DMS53 treated with DMSO at 0.1 percent for 48 hours (cell line): ENCODE measurements at regions not wholly inside any gene's neighbourhood (a gene's known extent, or its start where the extent isn't known, plus 50 kb on each side); places are given as distances from the start of the nearest gene placed in this dataset.
"Not testable (repeated sequence)": the region's sequence is repeated elsewhere in the genome, so short reads cannot be mapped to it uniquely, and the experiment has no call there.

Source experiments
- DNase-seq: peaks from one replicate; lab custom pipeline; 2025; ENCODE audit not compliant: unreplicated experiment; lab: John Stamatoyannopoulos, UW

DNA sequence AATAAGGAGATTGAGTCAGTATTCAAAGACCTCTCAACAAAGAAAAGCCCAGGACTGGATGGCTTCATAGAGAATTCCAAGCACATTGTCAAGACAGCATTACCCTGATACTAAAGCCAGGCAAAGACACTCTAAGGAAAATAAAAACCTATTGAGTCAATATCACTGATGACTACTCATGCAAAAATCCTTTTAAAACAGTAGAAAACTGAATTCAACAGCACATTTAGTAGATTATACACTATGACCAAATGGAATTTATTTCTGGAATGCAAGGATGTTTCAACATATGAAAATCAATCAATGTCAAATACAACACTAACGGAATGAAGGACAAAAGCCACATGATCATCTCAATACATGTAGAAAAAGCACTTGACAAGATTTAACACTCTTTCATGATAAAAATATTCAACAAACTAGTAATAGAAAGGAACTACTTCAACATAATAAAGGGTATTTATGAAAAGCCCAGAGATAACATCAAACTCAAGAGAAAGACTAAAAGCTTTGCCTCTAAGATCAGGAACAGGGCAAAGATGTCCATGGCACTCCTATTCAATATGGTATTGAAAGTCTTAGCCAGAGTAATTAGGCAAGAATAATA is 633.3 kb downstream of the ANKRD50 start:
- DNase-seq: no peak

DNA sequence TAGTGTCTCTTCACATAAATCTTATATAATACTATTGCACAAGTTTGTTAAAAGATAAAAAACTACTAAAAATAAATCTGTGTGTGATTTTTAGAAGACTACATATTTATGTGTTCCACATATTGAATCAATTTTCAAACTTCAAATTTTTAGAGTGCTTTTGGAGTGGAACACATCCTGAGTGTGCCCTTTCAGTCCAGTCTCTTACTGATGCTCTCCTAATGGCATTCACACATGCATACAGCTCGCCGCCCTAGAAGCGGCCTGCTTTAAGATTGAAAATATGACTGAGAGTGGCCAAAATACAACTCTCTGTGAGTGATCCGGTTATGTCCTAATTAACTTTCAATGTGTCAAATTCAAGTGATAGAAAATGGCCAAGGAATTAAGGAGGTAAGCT is 628.8 kb downstream of the ANKRD50 start:
- DNase-seq: no peak

DNA sequence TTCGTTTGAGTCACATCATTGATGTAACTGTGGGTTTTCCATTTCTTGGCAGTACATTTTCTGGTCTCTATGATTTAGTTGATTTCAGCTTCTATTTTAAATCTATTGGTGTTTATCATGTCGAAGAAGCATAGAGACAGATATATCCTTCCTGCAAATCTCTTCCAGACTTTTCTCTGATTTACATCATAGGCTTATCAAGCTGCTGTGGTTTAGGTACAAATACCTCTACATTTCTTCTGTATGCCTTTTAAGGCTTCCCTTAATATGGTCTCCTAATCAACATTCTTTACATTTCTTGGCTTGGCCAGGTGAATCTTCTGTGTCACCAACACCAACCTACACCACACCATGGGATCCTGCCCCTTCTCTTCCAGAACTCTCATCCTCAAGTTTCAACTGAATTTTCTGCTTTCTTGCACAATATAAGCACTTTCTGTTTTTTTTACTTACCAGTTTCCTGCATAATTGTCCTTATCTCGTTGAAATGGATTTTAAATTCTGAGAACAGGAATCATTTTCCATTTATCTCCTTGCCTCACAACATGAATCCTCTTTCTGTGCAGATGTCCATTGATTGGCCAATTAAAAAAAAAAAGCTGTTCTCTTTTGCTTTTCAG is 626.9 kb downstream of the ANKRD50 start:
- DNase-seq: no peak

DNA sequence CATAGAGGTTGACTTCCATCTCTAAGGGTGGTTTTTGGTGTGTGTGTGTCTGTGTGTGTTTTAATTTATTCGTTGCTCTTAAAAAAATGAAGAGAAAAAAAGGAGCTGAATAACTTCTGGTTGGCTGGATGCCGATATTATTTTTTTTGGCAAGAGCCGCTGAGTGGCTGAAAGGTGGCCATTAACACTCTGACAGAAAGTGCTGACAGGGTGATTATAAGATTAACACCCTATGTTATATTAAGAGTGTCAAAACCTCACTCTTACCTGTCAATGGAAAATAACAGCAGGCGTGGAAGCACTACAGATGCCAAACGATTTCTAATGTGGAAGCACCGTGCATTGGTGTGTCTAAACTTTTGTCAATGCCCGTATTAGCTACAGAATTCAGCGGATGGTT is 622.5 kb downstream of the ANKRD50 start:
- DNase-seq: no peak

DNA sequence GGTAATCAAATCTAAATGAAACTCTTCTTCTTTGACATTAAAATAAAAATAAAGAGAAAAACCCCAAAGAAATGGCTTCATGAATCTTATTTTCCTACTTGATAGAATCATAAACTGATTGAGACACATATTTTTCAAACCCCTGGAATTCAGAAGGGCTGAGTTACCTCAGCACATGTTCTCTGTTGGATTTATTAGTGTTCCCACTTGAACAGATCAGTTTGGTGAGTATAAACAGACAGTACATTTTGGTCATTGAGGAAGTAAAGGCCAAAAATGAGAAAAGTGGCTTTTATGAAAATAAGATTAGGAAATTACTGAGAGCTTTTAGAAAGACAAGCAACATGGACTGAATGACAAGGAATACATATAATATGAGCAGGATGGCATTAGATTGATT is 620.4 kb downstream of the ANKRD50 start:
- no peak for DNase-seq

DNA sequence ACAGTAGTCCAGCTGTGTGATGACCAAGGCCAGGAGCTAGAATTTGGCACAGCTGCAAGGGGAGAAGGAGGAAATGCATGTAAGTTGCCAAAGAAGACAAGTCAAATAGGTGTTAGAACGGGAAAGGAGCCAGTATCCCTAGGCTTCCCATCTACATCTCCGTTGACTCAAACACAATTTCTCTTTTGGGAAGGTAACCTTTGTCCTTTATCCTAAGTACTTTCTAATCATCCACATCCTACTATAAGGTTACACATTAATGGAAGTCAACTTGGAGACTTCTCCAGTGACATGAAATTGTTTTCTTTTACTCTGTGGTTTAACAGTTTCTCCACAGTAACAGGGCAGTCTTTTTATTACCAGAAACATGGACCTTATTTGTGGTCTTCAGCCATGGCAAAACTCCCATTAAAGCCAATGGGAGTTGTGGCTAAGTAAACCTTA is 620.0 kb downstream of the ANKRD50 start:
- no peak for DNase-seq

DNA sequence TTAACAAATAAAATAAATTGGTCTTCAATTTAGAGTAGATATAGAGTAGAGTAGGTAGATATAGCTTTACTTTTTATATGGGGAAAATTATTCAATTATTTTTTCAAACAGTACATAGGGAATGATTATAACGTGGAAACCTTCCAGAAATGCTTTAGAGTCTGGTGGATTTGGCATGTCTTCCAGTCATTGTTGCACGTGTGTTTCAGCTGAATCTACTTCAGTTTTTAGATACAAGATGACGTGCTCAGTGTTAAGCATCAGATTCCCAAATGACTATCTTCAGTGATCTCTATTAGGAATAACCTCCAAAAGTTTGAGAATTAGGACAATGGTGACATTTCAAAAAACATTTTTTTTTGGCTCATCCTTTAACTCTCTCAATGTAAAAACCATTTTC is 616.9 kb downstream of the ANKRD50 start:
- DNase-seq: no peak

DNA sequence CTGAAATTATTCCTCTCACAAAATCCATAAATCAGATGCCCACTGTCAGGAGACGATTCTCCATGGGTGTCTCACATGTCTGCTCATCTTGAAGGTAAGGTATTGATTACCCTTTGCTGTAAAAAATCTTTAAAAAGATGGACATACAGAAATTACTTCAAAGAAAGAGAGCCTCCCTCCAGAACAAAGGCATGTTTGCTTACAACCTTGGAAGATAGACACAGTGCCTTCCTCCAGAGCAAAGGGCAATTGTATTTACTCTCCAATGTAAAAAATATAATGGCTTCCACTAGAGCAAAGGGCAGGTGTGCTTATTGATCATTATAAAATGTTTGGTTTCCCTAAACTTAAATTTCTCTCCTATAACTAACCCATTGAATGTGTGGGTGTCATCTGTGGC is 616.2 kb downstream of the ANKRD50 start:
- no peak for DNase-seq

DNA sequence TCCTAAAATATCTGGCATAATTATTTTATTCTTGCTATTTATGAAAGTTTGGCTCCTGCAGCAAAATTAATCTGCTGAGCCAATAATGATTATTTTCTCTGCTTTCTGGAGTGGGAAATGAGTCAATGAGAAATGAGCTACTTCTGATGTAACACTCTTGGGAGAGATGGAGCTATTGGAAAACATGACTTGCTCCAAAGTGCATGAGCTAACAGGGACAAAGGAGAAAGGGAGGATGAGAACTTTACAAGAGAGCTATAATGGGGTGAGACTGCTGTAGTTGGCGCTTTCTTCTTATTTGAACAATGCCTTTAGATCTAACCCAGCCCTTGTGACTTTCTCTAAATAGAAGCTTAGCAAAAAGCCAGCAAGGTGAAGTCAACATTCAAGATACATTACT is 615.1 kb downstream of the ANKRD50 start:
- DNase-seq: no peak

DNA sequence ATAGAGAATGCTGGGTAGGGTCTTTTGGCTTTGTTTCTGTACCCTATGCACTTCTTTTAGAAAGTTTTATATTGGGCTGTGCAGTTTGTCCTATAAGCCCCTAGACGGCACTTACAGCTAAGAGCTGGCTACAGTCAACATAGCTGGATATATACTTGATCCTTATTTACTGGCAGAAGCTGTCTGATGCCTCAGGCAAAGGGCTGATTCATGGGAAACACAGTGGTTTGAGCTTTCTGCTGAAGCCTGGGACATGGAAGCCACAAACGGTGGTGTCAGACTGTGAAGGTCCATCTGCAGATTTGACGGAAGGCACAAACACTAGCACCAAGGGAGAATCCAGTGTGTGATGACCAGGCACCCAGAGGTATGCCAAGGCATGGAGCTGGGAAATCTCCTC is 608.4 kb downstream of the ANKRD50 start:
- DNase-seq: no peak

DNA sequence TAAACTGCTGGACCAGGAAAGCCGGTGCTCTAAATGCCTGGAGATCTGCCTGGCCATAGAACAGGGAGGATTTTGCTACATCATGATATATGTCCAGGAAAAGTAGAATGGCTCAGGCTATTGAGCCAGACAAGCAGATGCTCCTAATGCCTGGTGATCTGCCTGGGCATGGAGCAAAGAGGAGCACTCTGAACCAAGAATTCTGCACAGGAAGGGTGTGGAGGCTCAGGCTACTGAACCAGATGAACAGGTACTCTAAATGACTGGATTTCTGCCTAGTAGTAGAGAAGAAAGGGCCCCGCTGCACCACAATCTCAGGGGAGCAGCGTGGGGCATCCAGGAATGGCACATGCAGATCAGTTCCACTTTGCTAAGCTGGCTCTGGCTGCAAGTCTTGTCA is 607.9 kb downstream of the ANKRD50 start:
- DNase-seq: no peak

DNA sequence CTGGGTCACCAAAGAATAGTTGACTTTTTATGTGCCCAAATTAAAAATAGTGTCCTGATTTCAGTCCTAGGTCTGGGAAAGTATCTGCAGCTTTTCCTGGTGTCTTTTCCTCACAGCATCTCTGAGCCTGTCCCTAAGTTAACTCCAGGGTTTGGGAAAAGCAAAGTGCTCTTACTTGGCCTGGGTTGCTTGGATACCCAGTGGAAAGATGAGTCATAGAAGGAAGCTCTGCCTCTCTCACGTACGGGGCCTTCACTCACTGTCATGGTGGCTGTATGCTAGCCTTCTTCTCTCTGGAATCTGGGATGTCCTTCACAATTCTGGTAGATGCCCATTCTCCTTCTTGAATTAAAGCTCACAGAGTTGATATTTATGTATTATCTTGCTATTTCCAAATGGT is 607.3 kb downstream of the ANKRD50 start:
- no peak for DNase-seq

DNA sequence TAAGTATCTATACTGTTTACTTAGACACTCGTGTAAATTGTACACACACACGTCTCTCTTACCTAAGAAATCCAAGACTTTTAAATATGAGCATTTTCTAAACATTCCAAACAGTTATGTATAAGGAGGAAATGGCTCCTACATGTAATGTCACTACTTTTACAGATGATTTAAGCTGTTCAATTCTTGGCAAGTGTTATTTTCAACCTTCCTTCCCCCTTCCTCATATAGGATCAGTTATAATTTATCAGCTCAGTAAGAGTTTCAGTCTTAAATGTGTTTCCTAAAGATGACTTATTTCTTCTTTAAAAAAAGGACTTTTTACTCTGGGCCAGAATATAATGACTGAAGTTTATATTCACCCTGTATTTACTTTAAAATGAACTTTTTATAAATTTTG is 601.1 kb downstream of the ANKRD50 start:
- no peak for DNase-seq

DNA sequence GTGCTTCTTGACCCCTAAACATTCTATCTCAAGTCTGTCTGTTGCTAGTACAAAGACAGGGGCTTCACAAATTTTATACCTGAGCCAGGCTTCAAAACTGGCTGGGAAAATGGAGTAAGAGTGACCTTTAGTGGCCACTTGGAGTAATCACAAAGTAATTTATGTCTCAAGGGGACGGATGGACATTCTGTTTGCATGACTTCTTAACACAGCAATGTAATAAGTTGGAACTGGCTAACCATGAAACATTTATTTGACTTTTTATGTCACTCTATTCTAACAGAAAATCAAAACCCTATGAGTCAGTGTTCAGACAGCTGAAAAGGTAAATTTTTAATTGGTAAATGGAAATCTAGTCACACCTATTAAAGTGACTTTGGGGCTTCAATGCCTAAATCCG is 600.6 kb downstream of the ANKRD50 start:
- peak; percentile 28 for DNase-seq

DNA sequence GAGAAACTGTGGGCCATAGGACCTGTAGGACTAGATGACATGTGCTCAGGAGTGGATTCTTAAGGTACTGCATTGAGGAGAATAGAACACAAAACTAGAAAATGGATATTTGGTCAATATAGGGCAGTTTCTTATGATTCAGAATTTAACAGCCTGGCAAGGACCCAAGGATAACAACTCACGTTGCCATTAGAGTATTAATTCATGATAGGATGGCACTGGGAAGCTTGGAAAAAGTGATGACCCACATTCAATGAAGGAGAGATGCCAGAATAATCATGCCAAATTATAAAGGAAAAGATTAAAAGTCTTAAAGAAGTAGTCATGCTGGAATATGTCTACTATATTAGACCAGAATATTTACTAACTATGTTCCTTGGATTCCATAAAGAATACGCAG is 594.5 kb downstream of the ANKRD50 start:
- no peak for DNase-seq

DNA sequence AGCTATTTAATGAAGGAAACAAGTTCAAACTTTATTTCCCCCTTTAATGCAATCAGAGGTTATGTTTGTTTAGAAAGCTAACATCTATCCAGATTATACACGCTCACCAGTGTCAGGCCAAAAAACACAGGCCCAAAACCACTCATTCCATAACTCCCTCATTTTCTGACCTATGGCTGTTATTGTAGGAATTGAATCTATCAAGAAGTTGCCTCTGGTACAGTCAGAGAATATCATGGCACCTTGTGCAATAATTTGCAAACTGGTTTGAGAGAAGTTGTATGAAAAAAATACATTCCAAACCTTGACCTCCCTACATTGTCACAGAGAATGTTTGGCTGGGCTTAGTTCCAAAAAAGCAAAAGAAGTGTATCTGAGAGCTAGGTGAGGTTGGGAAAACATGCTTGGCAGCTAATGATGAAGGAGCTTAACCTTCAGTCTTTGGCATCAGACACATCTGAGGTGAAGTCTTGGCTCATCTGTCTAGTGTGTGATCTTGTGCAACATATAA is 591.0 kb downstream of the ANKRD50 start:
- no peak for DNase-seq

DNA sequence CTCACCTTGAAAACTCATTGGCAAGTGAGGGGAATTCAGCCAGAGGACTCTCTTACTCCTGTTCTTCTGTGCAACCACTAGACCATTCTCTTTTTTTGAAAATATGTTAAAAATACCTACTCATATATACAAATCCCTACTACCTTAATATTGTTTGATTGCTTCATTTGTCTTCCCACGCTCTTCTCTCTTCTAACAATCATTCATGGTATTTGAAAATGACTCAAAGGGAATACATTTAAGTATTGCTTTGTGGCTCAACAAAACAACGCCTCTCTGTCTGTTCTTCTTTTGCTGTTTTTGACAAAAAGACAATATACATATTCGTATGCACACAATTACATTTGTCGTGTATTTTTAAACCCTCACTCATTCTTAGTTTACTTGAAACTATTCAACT is 589.4 kb downstream of the ANKRD50 start:
- no peak for DNase-seq

DNA sequence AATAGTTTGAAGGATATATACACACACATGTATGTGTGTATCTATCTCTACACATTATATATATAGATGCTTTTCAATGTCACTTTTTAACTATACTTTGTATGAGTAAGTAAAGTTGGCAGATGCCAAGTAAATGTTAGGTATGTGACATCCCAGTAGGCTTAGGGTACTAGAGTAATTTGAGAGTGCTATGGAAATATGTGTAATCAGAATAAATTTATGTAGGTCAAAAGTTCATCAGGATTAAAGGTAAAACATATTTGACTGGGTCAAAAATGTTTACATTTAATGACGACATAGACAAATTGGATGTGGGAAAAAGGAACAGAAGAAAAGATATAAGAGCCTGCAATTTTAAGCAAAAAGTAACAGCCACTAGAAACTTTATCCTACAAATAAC is 588.8 kb downstream of the ANKRD50 start:
- DNase-seq: no peak

DNA sequence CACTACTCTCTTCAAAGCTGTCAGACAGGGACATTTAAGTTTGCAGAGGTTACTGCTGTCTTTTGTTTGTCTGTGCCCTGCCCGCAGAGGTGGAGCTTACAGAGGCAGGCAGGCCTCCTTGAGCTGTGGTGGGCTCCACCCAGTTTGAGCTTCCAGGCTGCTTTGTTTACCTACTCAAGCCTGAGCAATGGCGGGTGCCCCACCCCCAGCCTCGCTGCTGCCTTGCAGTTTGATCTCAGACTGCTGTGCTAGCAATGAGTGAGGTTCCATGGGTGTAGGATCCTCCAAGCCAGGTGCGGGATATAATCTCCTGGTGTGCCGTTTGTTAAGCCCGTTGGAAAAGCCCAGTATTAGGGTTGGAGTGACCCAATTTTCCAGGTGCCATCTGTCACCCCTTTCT is 581.2 kb downstream of the ANKRD50 start:
- DNase-seq: not testable (repeated sequence)

DNA sequence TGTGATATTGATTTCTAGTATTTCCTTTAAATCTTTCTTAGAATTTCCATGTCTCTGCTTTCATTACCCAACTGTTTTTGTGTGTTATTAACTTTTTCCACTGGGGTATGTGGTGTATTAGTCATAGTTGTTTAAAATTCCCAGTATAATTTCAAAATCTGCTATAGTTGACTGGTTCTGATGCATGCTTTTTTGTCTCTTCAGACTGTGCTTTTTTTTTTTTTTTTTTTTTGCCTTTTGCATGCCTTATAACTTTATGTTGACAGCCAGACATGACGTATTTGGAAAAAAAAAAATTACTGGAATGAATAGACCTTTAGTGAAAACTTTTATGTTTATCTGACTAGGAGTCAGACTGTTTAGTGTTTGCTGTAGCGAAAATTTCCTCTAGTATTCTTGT is 580.4 kb downstream of the ANKRD50 start:
- DNase-seq: no peak

DNA sequence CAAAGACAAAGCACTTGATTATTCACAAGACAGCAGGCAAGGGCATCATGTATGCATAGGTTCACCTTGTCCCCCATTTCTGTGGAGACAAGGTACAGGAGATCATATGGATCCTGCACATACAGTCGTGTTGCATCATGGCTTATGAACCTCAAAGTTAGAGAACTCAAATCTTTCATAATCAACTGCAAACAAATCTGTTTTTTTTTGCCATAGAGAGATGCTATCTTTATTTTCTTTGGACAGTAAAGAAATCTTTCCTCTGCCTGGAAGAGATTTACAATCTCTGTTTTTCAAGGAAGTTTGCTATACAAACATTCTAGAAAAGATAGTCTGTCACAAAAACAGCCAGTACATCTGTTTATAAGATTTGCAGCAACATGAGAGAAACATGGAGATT is 578.8 kb downstream of the ANKRD50 start:
- no peak for DNase-seq

DNA sequence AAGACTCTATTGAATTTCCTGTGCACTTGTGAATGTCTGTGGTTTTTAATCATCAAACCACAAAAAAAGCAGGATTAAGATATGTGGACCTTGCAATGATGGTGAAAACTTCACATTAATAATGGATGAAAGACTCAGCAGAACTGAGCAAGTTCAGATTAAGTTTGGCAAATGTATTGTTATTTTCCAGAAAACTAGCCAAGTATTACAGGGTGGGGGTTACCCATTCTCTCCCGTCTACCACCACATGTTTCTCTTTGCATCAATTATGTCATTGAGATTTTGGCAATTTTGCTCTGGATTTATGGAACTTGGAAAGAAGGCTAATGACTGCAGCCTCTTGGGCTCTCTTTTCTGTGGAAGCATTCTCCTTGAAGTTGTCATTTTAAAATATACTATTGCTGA is 577.1 kb downstream of the ANKRD50 start:
- DNase-seq: no peak

DNA sequence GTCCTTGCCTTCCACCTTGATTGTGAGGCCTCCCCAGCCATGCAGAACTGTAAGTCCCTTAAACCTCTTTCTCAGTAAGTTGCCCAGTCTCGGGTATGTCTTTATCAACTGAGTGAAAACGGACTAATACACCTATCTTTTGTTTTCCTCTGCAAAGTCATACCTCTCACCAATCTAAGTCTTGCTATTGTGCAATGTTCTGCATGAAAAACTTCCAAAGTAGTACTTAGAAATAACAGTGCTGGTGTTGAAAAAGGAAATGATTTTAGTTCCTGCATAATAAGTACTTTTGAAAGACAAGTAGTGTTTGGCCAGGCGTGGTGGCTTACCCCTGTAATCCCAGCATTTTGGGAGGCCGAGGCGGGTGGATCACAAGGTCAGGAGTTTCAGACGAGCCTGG is 573.5 kb downstream of the ANKRD50 start:
- DNase-seq: no peak
